ENCODE measurements at regions not wholly inside any gene's neighbourhood (a gene's known extent, or its start where the extent isn't known, plus 50 kb on each side); places are given as distances from the start of the nearest gene placed in this dataset.

- Histone ChIP-seq H3K4me1 (ENCODE audit: control insufficient read depth in 1 of 2, low read depth in 2 of 2) (peaks cover 5 to 24% of the 10 kb centered on the region in 2 donors), H3K27me3 (replicated peaks; ENCODE audit: insufficient read depth) (no peaks in the 10 kb centered on the region), H3K36me3 (no peaks in the 10 kb centered on the region), H3K9me3 (no peaks in the 10 kb centered on the region), H3K4me3 (no peak overlapping the region), H3K27ac (no peak overlapping the region)
- no peak for TF ChIP-seq CTCF (IDR thresholded peaks at IDR 0.05)
- ATAC-seq (ENCODE audit: insufficient number of reproducible peaks, low FRiP score, low read depth) (no peak), DNase-seq (ENCODE audit: low spot score) (no peak)
Observed at GRCh38 chr5:133819977-133820471, 148.4 kb downstream of the C5orf15 start.

GRCh38 chr5:133818869-133819600 lies 149.4 kb downstream of the C5orf15 start:
- DNase-seq (ENCODE audit: low spot score) (no peak), ATAC-seq (ENCODE audit: insufficient number of reproducible peaks, low FRiP score, low read depth) (no peak)
- Histone ChIP-seq H3K4me3 (no peak overlapping the region), H3K27ac (no peak overlapping the region), H3K9me3 (no peaks in the 10 kb centered on the region), H3K27me3 (replicated peaks; ENCODE audit: insufficient read depth) (no peaks in the 10 kb centered on the region), H3K4me1 (ENCODE audit: control insufficient read depth in 1 of 2, low read depth in 2 of 2) (peaks cover 5 to 24% of the 10 kb centered on the region in 2 donors), H3K36me3 (no peaks in the 10 kb centered on the region)
- TF ChIP-seq CTCF (IDR thresholded peaks at IDR 0.05), result no peak

GRCh38 chr5:133818031-133818431 lies 150.4 kb downstream of the C5orf15 start:
- ATAC-seq (ENCODE audit: insufficient number of reproducible peaks, low FRiP score, low read depth) (peak; percentile 60), DNase-seq (ENCODE audit: low spot score) (peak; percentile 61)
- H3K36me3 ChIP-seq, result no peaks in the 10 kb centered on the region
- no peak overlapping the region for H3K4me3 ChIP-seq
- no peaks in the 10 kb centered on the region for H3K9me3 ChIP-seq
- H3K4me1 ChIP-seq (ENCODE audit: control insufficient read depth in 1 of 2, low read depth in 2 of 2), result peaks cover 5 to 24% of the 10 kb centered on the region in 2 donors
- no peak overlapping the region for H3K27ac ChIP-seq
- H3K27me3 ChIP-seq (replicated peaks; ENCODE audit: insufficient read depth), result no peaks in the 10 kb centered on the region
- TF ChIP-seq CTCF (IDR thresholded peaks at IDR 0.05), result no peak

- peaks cover 5 to 24% of the 10 kb centered on the region in 2 donors for H3K4me1 ChIP-seq (ENCODE audit: control insufficient read depth in 1 of 2, low read depth in 2 of 2)
- DNase-seq (ENCODE audit: low spot score), result no peak
- no peak overlapping the region for H3K27ac ChIP-seq
Observed at GRCh38 chr5:133817456-133817855, 151.0 kb downstream of the C5orf15 start.

GRCh38 chr5:133816791-133817190 lies 151.6 kb downstream of the C5orf15 start:
- no peak overlapping the region for H3K4me3 ChIP-seq
- ATAC-seq (ENCODE audit: insufficient number of reproducible peaks, low FRiP score, low read depth) (no peak), DNase-seq (ENCODE audit: low spot score) (no peak)
- H3K27ac ChIP-seq, result no peak overlapping the region
- no peaks in the 10 kb centered on the region for H3K9me3 ChIP-seq
- TF ChIP-seq CTCF (IDR thresholded peaks at IDR 0.05), result no peak
- no peaks in the 10 kb centered on the region for H3K36me3 ChIP-seq
- H3K27me3 ChIP-seq (replicated peaks; ENCODE audit: insufficient read depth), result no peaks in the 10 kb centered on the region
- H3K4me1 ChIP-seq (ENCODE audit: control insufficient read depth in 1 of 2, low read depth in 2 of 2), result peaks cover 5 to 24% of the 10 kb centered on the region in 2 donors

More at GRCh38 chr5:133817456-133817855, 151.0 kb downstream of the C5orf15 start:
- no peak overlapping the region for H3K4me3 ChIP-seq
- H3K9me3 ChIP-seq, result no peaks in the 10 kb centered on the region
- no peaks in the 10 kb centered on the region for H3K27me3 ChIP-seq (replicated peaks; ENCODE audit: insufficient read depth)
- no peaks in the 10 kb centered on the region for H3K36me3 ChIP-seq
- no peak for TF ChIP-seq CTCF (IDR thresholded peaks at IDR 0.05)
- no peak for ATAC-seq (ENCODE audit: insufficient number of reproducible peaks, low FRiP score, low read depth)

Measured in thoracic aorta (tissue), 2 donors.